ENCODE measurements at regions not wholly inside any gene's neighbourhood (a gene's known extent, or its start where the extent isn't known, plus 50 kb on each side); places are given as distances from the start of the nearest gene placed in this dataset.

DNA sequence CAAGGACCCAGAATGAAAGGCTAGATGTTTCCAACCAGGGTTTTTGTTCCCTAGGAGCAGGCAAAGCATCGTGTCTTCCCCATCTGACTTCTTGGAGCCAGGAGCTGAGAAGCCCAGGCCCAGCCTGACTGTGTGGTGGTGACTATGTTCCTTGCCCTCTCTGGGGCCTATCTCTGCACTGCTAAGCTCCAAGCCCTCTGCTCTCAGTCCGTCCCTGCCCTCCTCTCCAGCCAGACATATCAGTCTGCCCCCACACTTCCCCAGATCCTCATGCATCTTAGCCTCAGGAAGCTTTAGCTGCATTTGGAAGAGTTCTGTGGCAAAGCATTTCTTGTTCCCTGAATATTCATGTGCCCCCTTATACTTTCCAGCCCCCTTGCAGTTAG lies 196.6 kb downstream of the CYP26B1 start:
- TF ChIP-seq RXRA (IDR thresholded peaks at IDR 0.05; ENCODE audit: borderline replicate concordance, low read depth) (no peak), NFIC (IDR thresholded peaks at IDR 0.05; ENCODE audit: borderline replicate concordance) (no peak), SMC3 (IDR thresholded peaks at IDR 0.05; ENCODE audit: low read depth, low read length) (no peak), TCF12 (IDR thresholded peaks at IDR 0.05) (no peak)
- TF ChIP-seq, protein P1, sequence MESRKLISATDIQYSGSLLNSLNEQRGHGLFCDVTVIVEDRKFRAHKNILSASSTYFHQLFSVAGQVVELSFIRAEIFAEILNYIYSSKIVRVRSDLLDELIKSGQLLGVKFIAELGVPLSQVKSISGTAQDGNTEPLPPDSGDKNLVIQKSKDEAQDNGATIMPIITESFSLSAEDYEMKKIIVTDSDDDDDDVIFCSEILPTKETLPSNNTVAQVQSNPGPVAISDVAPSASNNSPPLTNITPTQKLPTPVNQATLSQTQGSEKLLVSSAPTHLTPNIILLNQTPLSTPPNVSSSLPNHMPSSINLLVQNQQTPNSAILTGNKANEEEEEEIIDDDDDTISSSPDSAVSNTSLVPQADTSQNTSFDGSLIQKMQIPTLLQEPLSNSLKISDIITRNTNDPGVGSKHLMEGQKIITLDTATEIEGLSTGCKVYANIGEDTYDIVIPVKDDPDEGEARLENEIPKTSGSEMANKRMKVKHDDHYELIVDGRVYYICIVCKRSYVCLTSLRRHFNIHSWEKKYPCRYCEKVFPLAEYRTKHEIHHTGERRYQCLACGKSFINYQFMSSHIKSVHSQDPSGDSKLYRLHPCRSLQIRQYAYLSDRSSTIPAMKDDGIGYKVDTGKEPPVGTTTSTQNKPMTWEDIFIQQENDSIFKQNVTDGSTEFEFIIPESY (IDR thresholded peaks at IDR 0.05; ENCODE audit: borderline replicate concordance, low read depth) = no peak

Measured in SK-N-SH (cell line).